ENCODE measurements at regions not wholly inside any gene's neighbourhood (a gene's known extent, or its start where the extent isn't known, plus 50 kb on each side); places are given as distances from the start of the nearest gene placed in this dataset.

GRCh38 chr12:19964549-19964948 is 403.8 kb upstream of the PDE3A start:
- H3K9ac ChIP-seq (ENCODE audit: insufficient read length): no peak overlapping the region
- H3K4me3 ChIP-seq: no peak overlapping the region
- TF ChIP-seq EZH2 (IDR thresholded peaks at IDR 0.05) (no peak), FOXP2 (optimal IDR thresholded peaks at IDR 0.05; ENCODE audit: control extremely low read depth, extremely low read length, insufficient read depth) (no peak), POLR2AphosphoS5 (IDR thresholded peaks at IDR 0.05; ENCODE audit: borderline replicate concordance, low read depth, low read length) (no peak)
- DNase-seq (ENCODE audit: low read depth, low spot score): no peak
- no peaks in the 10 kb centered on the region for H3K36me3 ChIP-seq (ENCODE audit: insufficient read depth, low read length)
- H3K9me3 ChIP-seq (ENCODE audit: low read depth, low read length): no peaks in the 10 kb centered on the region
- no peak overlapping the region for H3K27ac ChIP-seq

- Histone ChIP-seq H3K9me3 (ENCODE audit: low read depth, low read length) (no peaks in the 10 kb centered on the region), H3K9ac (ENCODE audit: insufficient read length) (no peak overlapping the region), H3K36me3 (ENCODE audit: insufficient read depth, low read length) (no peaks in the 10 kb centered on the region), H3K4me3 (no peak overlapping the region), H3K27ac (no peak overlapping the region)
- no peak for TF ChIP-seq EZH2 (IDR thresholded peaks at IDR 0.05)
- no peak for TF ChIP-seq POLR2AphosphoS5 (IDR thresholded peaks at IDR 0.05; ENCODE audit: borderline replicate concordance, low read depth, low read length)
- no peak for TF ChIP-seq FOXP2 (optimal IDR thresholded peaks at IDR 0.05; ENCODE audit: control extremely low read depth, extremely low read length, insufficient read depth)
- DNase-seq (ENCODE audit: low read depth, low spot score): no peak
Observed at GRCh38 chr12:19965196-19966038, 402.9 kb upstream of the PDE3A start.

GRCh38 chr12:19967001-19967400 is 401.3 kb upstream of the PDE3A start:
- peak overlapping the region; percentile 86 for H3K27ac ChIP-seq
- peak overlapping the region; percentile 52; the same call in 1 of the 2 replicates for H3K4me3 ChIP-seq
- no peaks in the 10 kb centered on the region for H3K9me3 ChIP-seq (ENCODE audit: low read depth, low read length)
- no peaks in the 10 kb centered on the region for H3K36me3 ChIP-seq (ENCODE audit: insufficient read depth, low read length)
- TF ChIP-seq EZH2 (IDR thresholded peaks at IDR 0.05) (no peak), POLR2AphosphoS5 (IDR thresholded peaks at IDR 0.05; ENCODE audit: borderline replicate concordance, low read depth, low read length) (no peak), FOXP2 (optimal IDR thresholded peaks at IDR 0.05; ENCODE audit: control extremely low read depth, extremely low read length, insufficient read depth) (no peak)
- no peak overlapping the region for H3K9ac ChIP-seq (ENCODE audit: insufficient read length)
- DNase-seq (ENCODE audit: low read depth, low spot score): no peak

- peak; percentile 85 for DNase-seq (ENCODE audit: low read depth, low spot score)
Observed at GRCh38 chr12:19967431-19967830, 400.9 kb upstream of the PDE3A start.

GRCh38 chr12:19970116-19970515 is 398.2 kb upstream of the PDE3A start:
- Histone ChIP-seq H3K27ac (peak overlapping the region; percentile 67; the same call in 1 of the 2 replicates), H3K9me3 (ENCODE audit: low read depth, low read length) (no peaks in the 10 kb centered on the region), H3K4me3 (peak overlapping the region; percentile 48), H3K9ac (ENCODE audit: insufficient read length) (no peak overlapping the region), H3K36me3 (ENCODE audit: insufficient read depth, low read length) (no peaks in the 10 kb centered on the region)
- peak; percentile 16; the same call in 1 of the 2 replicates for TF ChIP-seq POLR2AphosphoS5 (IDR thresholded peaks at IDR 0.05; ENCODE audit: borderline replicate concordance, low read depth, low read length)
- TF ChIP-seq EZH2 (IDR thresholded peaks at IDR 0.05): no peak
- DNase-seq (ENCODE audit: low read depth, low spot score): no peak

More at GRCh38 chr12:19967431-19967830, 400.9 kb upstream of the PDE3A start:
- H3K9ac ChIP-seq (ENCODE audit: insufficient read length): no peak overlapping the region
- H3K9me3 ChIP-seq (ENCODE audit: low read depth, low read length): no peaks in the 10 kb centered on the region
- H3K36me3 ChIP-seq (ENCODE audit: insufficient read depth, low read length): no peaks in the 10 kb centered on the region
- peak overlapping the region; percentile 52 for H3K4me3 ChIP-seq
- peak overlapping the region; percentile 86 for H3K27ac ChIP-seq
- peak; percentile 44 for TF ChIP-seq FOXP2 (optimal IDR thresholded peaks at IDR 0.05; ENCODE audit: control extremely low read depth, extremely low read length, insufficient read depth)
- no peak for TF ChIP-seq POLR2AphosphoS5 (IDR thresholded peaks at IDR 0.05; ENCODE audit: borderline replicate concordance, low read depth, low read length)

GRCh38 chr12:19970821-19971220 is 397.5 kb upstream of the PDE3A start:
- no peak for TF ChIP-seq FOXP2 (optimal IDR thresholded peaks at IDR 0.05; ENCODE audit: control extremely low read depth, extremely low read length, insufficient read depth)
- TF ChIP-seq POLR2AphosphoS5 (IDR thresholded peaks at IDR 0.05; ENCODE audit: borderline replicate concordance, low read depth, low read length): no peak
- no peak for TF ChIP-seq EZH2 (IDR thresholded peaks at IDR 0.05)
- H3K36me3 ChIP-seq (ENCODE audit: insufficient read depth, low read length): no peaks in the 10 kb centered on the region
- no peaks in the 10 kb centered on the region for H3K9me3 ChIP-seq (ENCODE audit: low read depth, low read length)
- no peak overlapping the region for H3K4me3 ChIP-seq
- H3K9ac ChIP-seq (ENCODE audit: insufficient read length): no peak overlapping the region
- H3K27ac ChIP-seq: peak overlapping the region; percentile 67; the same call in 1 of the 2 replicates
- no peak for DNase-seq (ENCODE audit: low read depth, low spot score)

GRCh38 chr12:19971361-19972280 is 396.7 kb upstream of the PDE3A start:
- Histone ChIP-seq H3K4me3 (no peak overlapping the region), H3K9ac (ENCODE audit: insufficient read length) (no peak overlapping the region), H3K36me3 (ENCODE audit: insufficient read depth, low read length) (no peaks in the 10 kb centered on the region), H3K27ac (no peak overlapping the region), H3K9me3 (ENCODE audit: low read depth, low read length) (no peaks in the 10 kb centered on the region)
- no peak for DNase-seq (ENCODE audit: low read depth, low spot score)
- no peak for TF ChIP-seq POLR2AphosphoS5 (IDR thresholded peaks at IDR 0.05; ENCODE audit: borderline replicate concordance, low read depth, low read length)
- no peak for TF ChIP-seq EZH2 (IDR thresholded peaks at IDR 0.05)
- no peak for TF ChIP-seq FOXP2 (optimal IDR thresholded peaks at IDR 0.05; ENCODE audit: control extremely low read depth, extremely low read length, insufficient read depth)
